ENCODE measurements at regions not wholly inside any gene's neighbourhood (a gene's known extent, or its start where the extent isn't known, plus 50 kb on each side); places are given as distances from the start of the nearest gene placed in this dataset.

DNA sequence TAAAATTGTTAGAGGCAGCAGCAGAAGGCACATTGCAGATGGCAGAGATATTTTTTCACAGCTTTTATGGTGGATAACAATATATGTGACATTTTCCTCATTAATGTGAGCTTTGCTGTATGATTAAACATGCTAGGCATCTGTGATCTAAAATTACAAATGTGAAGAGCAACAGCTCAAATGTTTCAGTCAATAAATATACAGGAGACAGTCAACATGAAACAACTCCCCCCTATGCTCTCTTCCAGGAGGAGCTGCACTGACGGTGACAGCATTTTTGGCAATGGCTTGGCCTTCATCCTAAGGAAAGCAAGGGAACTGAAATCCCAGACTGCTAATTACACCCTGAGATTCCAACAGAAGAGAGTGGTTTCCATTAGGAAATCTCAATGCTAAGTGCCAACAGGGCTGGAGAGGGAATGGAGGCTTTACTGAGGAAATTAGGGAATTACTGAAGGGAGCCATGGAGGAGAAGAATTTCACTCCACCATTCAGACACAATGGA, 51.4 kb upstream of the GRB10 start:
- Mint-ChIP-seq H3K36me3 (ENCODE audit: low read depth) (no peaks in the 10 kb centered on the region), H3K9me3 (ENCODE audit: low read depth) (no peaks in the 10 kb centered on the region), H3K27me3 (peaks cover 35% of the 10 kb centered on the region), H3K4me1 (peaks cover 15% of the 10 kb centered on the region), H3K27ac (no peak overlapping the region), H3K4me3 (no peak overlapping the region)
- intact Hi-C loops (cut with DNase I, micrococcal nuclease), result loop anchor here in 1 of 2 experiments (5.0 kb wide), 2 partner anchors 172 to 237 kb away; no protein-coding TSS in a partner anchor
- no peak for DNase-seq
- CTCF ChIA-PET, result no interaction called here
- no peak for ATAC-seq
- POLR2A ChIA-PET, result no interaction called here

DNA sequence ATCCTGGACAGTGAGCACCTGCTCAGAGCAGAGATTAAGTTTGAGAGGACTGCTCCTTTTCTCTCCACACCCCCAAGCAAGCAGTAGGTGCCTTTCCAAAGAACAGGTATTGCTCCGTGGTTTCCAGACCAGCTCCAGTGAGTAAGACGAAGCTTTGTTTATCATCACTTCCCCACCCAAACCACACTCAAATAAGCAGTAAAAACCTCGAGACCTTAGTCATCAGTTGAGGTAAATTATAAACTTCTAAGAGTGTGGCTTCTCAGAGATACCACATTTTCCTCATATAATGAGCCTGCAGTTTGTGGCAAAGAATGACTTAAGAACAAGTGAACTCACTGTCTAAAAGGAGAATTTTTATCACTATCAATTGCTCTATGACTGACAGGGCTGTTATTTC, 50.0 kb upstream of the GRB10 start:
- ChIA-PET POLR2A (interaction anchor here (0.9 kb wide), 1 partner anchor 87 kb away, joined by 3 read pairs; no protein-coding TSS in a partner anchor), CTCF (interaction anchor here (1.0 kb wide), 1 partner anchor 328 kb away, joined by 3 read pairs; no protein-coding TSS in a partner anchor)
- peak overlapping the region; percentile 7 for H3K27ac Mint-ChIP-seq
- no peaks in the 10 kb centered on the region for H3K36me3 Mint-ChIP-seq (ENCODE audit: low read depth)
- no peak overlapping the region for H3K4me3 Mint-ChIP-seq
- H3K27me3 Mint-ChIP-seq, result peaks cover 34% of the 10 kb centered on the region
- intact Hi-C loops (cut with DNase I, micrococcal nuclease), result loop anchor here (1.0 to 5.0 kb wide), 5 partner anchors 168 to 386 kb away; no protein-coding TSS in a partner anchor
- H3K4me1 Mint-ChIP-seq, result peaks cover 18% of the 10 kb centered on the region
- no peaks in the 10 kb centered on the region for H3K9me3 Mint-ChIP-seq (ENCODE audit: low read depth)
- ATAC-seq (peak; percentile 94), DNase-seq (peak; percentile 54)

Measured in activated CD4-positive, alpha-beta T cell treated with anti-CD3 and anti-CD28 coated beads for 36 hours (primary cell).